Heart right ventricle (tissue), 16 donors: ENCODE measurements at regions not wholly inside any gene's neighbourhood (a gene's known extent, or its start where the extent isn't known, plus 50 kb on each side); places are given as distances from the start of the nearest gene placed in this dataset.

Experiments
- ATAC-seq, 8 donors: fragments of 200-7000 bp; cut with Tn5 transposase; one replicate each; pipeline ENCODE4 v1.9.1; 2020; ENCODE audit warnings: mild to moderate bottlenecking in 8 of 8, moderate library complexity in 8 of 8, moderate number of reproducible peaks in 1 of 8
- DNase-seq, 2 donors: peaks; one replicate each; pipeline ENCODE4 v3.0.0-alpha.2; 2020
- H3K27ac ChIP-seq, 10 donors: fragments of 200-600 bp; sonication (generic) in 2 of 10; one replicate each; pipeline versions ENCODE4 v1.5.0 to v1.8.0; 2020 to 2022; ENCODE audit warnings: mild to moderate bottlenecking in 3 of 10
- H3K27me3 ChIP-seq, 7 donors: fragments of 200-600 bp; one replicate each; pipeline ENCODE4 v1.8.0; 2021 to 2022; ENCODE audit warnings: mild to moderate bottlenecking in 2 of 7
- H3K36me3 ChIP-seq, 9 donors: fragments of 200-600 bp; sonication (generic) in 1 of 9; one replicate each; pipeline versions ENCODE4 v1.5.0 to v1.8.0; 2020 to 2022; ENCODE audit warnings: mild to moderate bottlenecking in 2 of 9
- H3K4me1 ChIP-seq, 9 donors: fragments of 200-600 bp; sonication (generic) in 1 of 9; one replicate each; pipeline versions ENCODE4 v1.5.0 to v1.8.0; 2020 to 2022; ENCODE audit warnings: mild to moderate bottlenecking in 4 of 9
- H3K4me3 ChIP-seq, 10 donors: fragments of 200-600 bp; sonication (generic) in 2 of 10; one replicate each; pipeline versions ENCODE4 v1.5.0 to v1.8.0; 2020 to 2022; ENCODE audit warnings: mild to moderate bottlenecking in 7 of 10, moderate library complexity in 2 of 10
- H3K9me3 ChIP-seq, 11 donors: fragments of 200-600 bp in 10 of 11; sonication (generic) in 2 of 11; one replicate each; pipeline versions ENCODE4 v1.5.0 to v1.8.0; 2013 to 2022; ENCODE audit warnings: mild to moderate bottlenecking in 2 of 11, control low read depth in 1 of 11, moderate library complexity in 1 of 11
- CTCF ChIP-seq, 9 donors: fragments of 200-600 bp; sonication (generic) in 2 of 9; IDR thresholded peaks; one replicate each; pipeline versions ENCODE4 v1.5.0 to v1.8.0; 2021 to 2022; ENCODE audit warnings: antibody characterized with exemption in 9 of 9, mild to moderate bottlenecking in 5 of 9, moderate library complexity in 1 of 9
- WGBS, 2 donors: extraction: QIAGEN DNeasy Blood & Tissue Kit; methylation state at CpG; one replicate each; pipeline ENCODE4 v1.1.7; 2013; ENCODE audit warnings: inconsistent platforms in 1 of 2; 5-methylcytosine and 5-hydroxymethylcytosine counted together
- intact Hi-C, 10 donors: fragments of 100-400 bp; cut with DNase I; formaldehyde crosslinking; loops; one replicate each; pipeline versions ENCODE4 v1.11.1 to v1.14.2; 2022
- donor health status: Arrhythmogenic right ventricular cardiomyopathy.
- donor health status: ischemic (EF 13 %, LVEDD 7.1; RV severe dilation, severe dysfunction).
- donor health status: healthy with polysubstance abuse.
- donor health status: DM: no; HTN: yes; CAD: no.
- donor health status: DM: no; HTN: no; CAD: no.
- donor health status: ischemic (EF 25% LVEDD 6.9; RV normal size, moderate dysfunction).
- donor health status: ischemic (EF 25% LVEDD 5.7; RV mildly dilated, moderate dysfunction).
- donor health status: healthy.
- donor health status: DM: yes; HTN: yes; CAD: no.
- donor health status: Ischemic cardiomyopathy.
- donor health status: ischemic (EF 35%, LVEDD 5.7; RV mildly dilated, moderate dysfunction).
- donor health status: nonischemic (EF 11% LVEDD 7.7; RV severe dilation, severe dysfunction).
- donor health status: DM: yes; HTN: yes; CAD: no.
- donor health status: PGD.
- donor health status: ischemic (EF 29% LVEDD 5.4; RV normal size, mild dysfunction).
- donor health status: nonischemic (EF 23%, LVEDD 6.1; RV moderate dilation, normal function).

GRCh38 chr12:115553622-115554021 lies 723.9 kb downstream of the MED13L start:
- no peak for TF ChIP-seq CTCF (IDR thresholded peaks at IDR 0.05)
- Histone ChIP-seq H3K27ac (no peak overlapping the region), H3K27me3 (no peaks in the 10 kb centered on the region), H3K9me3 (peaks cover 0 to 14% (median 2%) of the 10 kb centered on the region in 11 donors), H3K36me3 (no peaks in the 10 kb centered on the region), H3K4me1 (no peaks in the 10 kb centered on the region), H3K4me3 (no peak overlapping the region)
- 91 to 93% methylated on average over 4 of the region's 4 CpGs for WGBS, 2 donors
- no peak for DNase-seq
- intact Hi-C loops: no loop called here
- ATAC-seq: no peak

GRCh38 chr12:115543269-115543668 lies 734.2 kb downstream of the MED13L start:
- intact Hi-C loops: no loop called here
- Histone ChIP-seq H3K27me3 (peaks cover 0 to 5% (median 0%) of the 10 kb centered on the region in 7 donors), H3K27ac (no peak overlapping the region), H3K4me1 (no peaks in the 10 kb centered on the region), H3K4me3 (no peak overlapping the region), H3K9me3 (peaks cover 0 to 22% (median 0%) of the 10 kb centered on the region in 11 donors), H3K36me3 (no peaks in the 10 kb centered on the region)
- 77 to 80% methylated on average over 2 of the region's 2 CpGs for WGBS, 2 donors
- TF ChIP-seq CTCF (IDR thresholded peaks at IDR 0.05): no peak
- no peak for ATAC-seq
- DNase-seq: no peak

GRCh38 chr12:115542656-115543055 lies 734.8 kb downstream of the MED13L start:
- ATAC-seq: no peak
- no peak for DNase-seq
- no peaks in the 10 kb centered on the region for H3K36me3 ChIP-seq
- H3K27me3 ChIP-seq: peaks cover 0 to 5% (median 0%) of the 10 kb centered on the region in 7 donors
- 84 to 86% methylated on average over 7 of the region's 7 CpGs for WGBS, 2 donors
- H3K9me3 ChIP-seq: peaks cover 0 to 28% (median 4%) of the 10 kb centered on the region in 11 donors
- H3K27ac ChIP-seq: no peak overlapping the region
- intact Hi-C loops: no loop called here
- no peak overlapping the region for H3K4me3 ChIP-seq
- no peak for TF ChIP-seq CTCF (IDR thresholded peaks at IDR 0.05)
- no peaks in the 10 kb centered on the region for H3K4me1 ChIP-seq

GRCh38 chr12:115541891-115542421 lies 735.5 kb downstream of the MED13L start:
- no peaks in the 10 kb centered on the region for H3K4me1 ChIP-seq
- DNase-seq (no peak), ATAC-seq (no peak)
- peaks cover 0 to 5% (median 0%) of the 10 kb centered on the region in 7 donors for H3K27me3 ChIP-seq
- intact Hi-C loops: no loop called here
- TF ChIP-seq CTCF (IDR thresholded peaks at IDR 0.05): no peak
- peaks cover 0 to 31% (median 5%) of the 10 kb centered on the region in 11 donors for H3K9me3 ChIP-seq
- H3K27ac ChIP-seq: no peak overlapping the region
- 78 to 94% methylated on average over 5 of the region's 5 CpGs for WGBS, 2 donors
- no peaks in the 10 kb centered on the region for H3K36me3 ChIP-seq
- H3K4me3 ChIP-seq: no peak overlapping the region
